DND-41 (cell line): ENCODE measurements at regions not wholly inside any gene's neighbourhood (a gene's known extent, or its start where the extent isn't known, plus 50 kb on each side); places are given as distances from the start of the nearest gene placed in this dataset.

ENCODE experiments used
- ATAC-seq: fragments of 200-7000 bp; cut with Tn5 transposase; 3 replicates; pipeline ENCODE4 v1.9.1; 2021; ENCODE audit warnings: low read depth; ENCODE audit not compliant: insufficient read depth
- DNase-seq: peaks from one replicate; pipeline ENCODE4 v3.0.0-alpha.2; 2020
- H2AFZ ChIP-seq: 2 replicates; pipeline ENCODE4 v1.6.0; 2012; ENCODE audit warnings: low read depth, low read length
- H3K27ac ChIP-seq: 2 replicates; pipeline ENCODE4 v1.5.1; 2012; ENCODE audit warnings: low read length, inconsistent platforms
- H3K27me3 ChIP-seq: fragments of 200-600 bp; sonication (generic); 2 replicates; pipeline ENCODE4 v1.6.0; 2012; ENCODE audit warnings: low read length, mild to moderate bottlenecking, inconsistent platforms; ENCODE audit not compliant: insufficient read depth, poor library complexity
- H3K36me3 ChIP-seq: 2 replicates; pipeline ENCODE4 v1.5.1; 2012; ENCODE audit warnings: low read length, inconsistent platforms; ENCODE audit not compliant: insufficient read depth
- H3K4me1 ChIP-seq: 2 replicates; pipeline ENCODE4 v1.5.1; 2012; ENCODE audit warnings: mild to moderate bottlenecking, low read length; ENCODE audit not compliant: insufficient read depth
- H3K4me2 ChIP-seq: 2 replicates; pipeline ENCODE4 v1.6.0; 2012; ENCODE audit warnings: mild to moderate bottlenecking, moderate library complexity, low read length, inconsistent platforms; ENCODE audit not compliant: insufficient read depth
- H3K4me3 ChIP-seq, 2 experiments: fragments of 200-600 bp in 1 of 2; shearing (Covaris generic) in 1 of 2; 2 replicates each; pipeline ENCODE4 v1.5.1; 2012 to 2016; ENCODE audit warnings: inconsistent platforms in 2 of 2, low read length in 2 of 2, mild to moderate bottlenecking in 2 of 2, low read depth in 1 of 2, moderate library complexity in 1 of 2
- H3K79me2 ChIP-seq: 2 replicates; pipeline ENCODE4 v1.6.0; 2012; ENCODE audit warnings: low read length, inconsistent platforms; ENCODE audit not compliant: insufficient read depth
- H3K9ac ChIP-seq: 2 replicates; pipeline ENCODE4 v1.6.0; 2012; ENCODE audit warnings: low read depth, mild to moderate bottlenecking, inconsistent platforms, low read length, moderate library complexity
- H3K9me3 ChIP-seq: 2 replicates; pipeline ENCODE4 v1.5.1; 2012; ENCODE audit warnings: low read length, moderate library complexity, mild to moderate bottlenecking, inconsistent platforms; ENCODE audit not compliant: insufficient read depth, severe bottlenecking
- H4K20me1 ChIP-seq: 2 replicates; pipeline ENCODE4 v1.6.0; 2012; ENCODE audit warnings: low read length; ENCODE audit not compliant: insufficient read depth
- EZH2 ChIP-seq: IDR thresholded peaks from 3 replicates; pipeline ENCODE4 v1.6.1; 2012; ENCODE audit warnings: borderline replicate concordance, low read depth, mild to moderate bottlenecking, moderate library complexity, low read length, inconsistent platforms; ENCODE audit not compliant: severe bottlenecking
- TF ChIP-seq, protein P1 (sequence below): IDR thresholded peaks from 2 replicates; pipeline ENCODE4 v1.5.1; 2012; ENCODE audit warnings: borderline replicate concordance, low read length, moderate library complexity, mild to moderate bottlenecking; ENCODE audit not compliant: poor library complexity, severe bottlenecking; ENCODE audit errors: extremely low read depth

DNA sequence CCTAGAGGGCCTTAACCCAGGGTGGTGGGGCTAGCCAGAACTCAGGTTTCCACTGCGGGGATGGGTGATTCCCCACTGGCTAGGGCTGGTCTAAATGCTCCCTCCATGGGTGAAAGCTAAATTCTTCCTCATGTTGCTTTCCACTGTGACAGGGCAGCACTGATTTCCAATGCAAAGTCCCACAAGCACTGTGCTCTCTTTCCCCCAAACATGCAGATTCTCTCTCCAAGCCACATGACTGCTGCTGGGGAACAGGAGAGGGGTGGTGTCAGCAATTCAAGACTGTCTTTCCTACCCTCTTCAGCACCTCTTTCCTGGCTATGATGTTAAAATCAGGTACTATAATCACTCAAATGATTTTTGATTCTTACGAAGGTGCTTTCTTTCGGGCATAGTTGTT lies 215.5 kb downstream of the RWDD3 start:
- H2AFZ ChIP-seq, result no peak overlapping the region

DNA sequence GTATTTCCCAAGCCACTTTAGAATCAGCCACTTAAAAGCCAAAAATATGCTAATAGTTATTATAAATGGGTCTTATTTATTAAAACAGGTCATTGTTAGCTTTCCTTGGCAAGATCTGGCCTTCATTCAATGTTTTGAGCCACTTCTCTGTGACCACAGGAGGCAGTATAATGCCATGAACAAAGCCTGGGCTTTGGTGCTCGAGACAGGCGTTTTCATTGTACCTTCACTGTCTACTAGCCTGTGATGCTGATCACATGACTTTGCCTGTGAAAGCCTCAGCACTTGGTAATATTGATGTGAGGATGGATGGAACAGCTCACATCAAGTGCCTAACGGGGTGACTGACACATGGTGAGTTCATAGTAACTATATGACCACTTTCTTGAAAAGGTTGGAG lies 217.0 kb downstream of the RWDD3 start:
- no peak overlapping the region for H2AFZ ChIP-seq
- no peaks in the 10 kb centered on the region for H3K4me1 ChIP-seq
- H3K79me2 ChIP-seq, result no peaks in the 10 kb centered on the region
- no peak for TF ChIP-seq EZH2
- TF ChIP-seq, protein P1, sequence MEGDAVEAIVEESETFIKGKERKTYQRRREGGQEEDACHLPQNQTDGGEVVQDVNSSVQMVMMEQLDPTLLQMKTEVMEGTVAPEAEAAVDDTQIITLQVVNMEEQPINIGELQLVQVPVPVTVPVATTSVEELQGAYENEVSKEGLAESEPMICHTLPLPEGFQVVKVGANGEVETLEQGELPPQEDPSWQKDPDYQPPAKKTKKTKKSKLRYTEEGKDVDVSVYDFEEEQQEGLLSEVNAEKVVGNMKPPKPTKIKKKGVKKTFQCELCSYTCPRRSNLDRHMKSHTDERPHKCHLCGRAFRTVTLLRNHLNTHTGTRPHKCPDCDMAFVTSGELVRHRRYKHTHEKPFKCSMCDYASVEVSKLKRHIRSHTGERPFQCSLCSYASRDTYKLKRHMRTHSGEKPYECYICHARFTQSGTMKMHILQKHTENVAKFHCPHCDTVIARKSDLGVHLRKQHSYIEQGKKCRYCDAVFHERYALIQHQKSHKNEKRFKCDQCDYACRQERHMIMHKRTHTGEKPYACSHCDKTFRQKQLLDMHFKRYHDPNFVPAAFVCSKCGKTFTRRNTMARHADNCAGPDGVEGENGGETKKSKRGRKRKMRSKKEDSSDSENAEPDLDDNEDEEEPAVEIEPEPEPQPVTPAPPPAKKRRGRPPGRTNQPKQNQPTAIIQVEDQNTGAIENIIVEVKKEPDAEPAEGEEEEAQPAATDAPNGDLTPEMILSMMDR, result peak; percentile 38
- H3K9me3 ChIP-seq, result no peaks in the 10 kb centered on the region
- DNase-seq (no peak), ATAC-seq (no peak)
- H3K4me3 ChIP-seq, result no peak overlapping the region
- H3K9ac ChIP-seq, result no peak overlapping the region
- no peaks in the 10 kb centered on the region for H3K27me3 ChIP-seq
- H3K36me3 ChIP-seq, result no peaks in the 10 kb centered on the region
- H3K27ac ChIP-seq, result no peak overlapping the region
- H4K20me1 ChIP-seq, result no peaks in the 10 kb centered on the region
- no peak overlapping the region for H3K4me2 ChIP-seq

More for the DNA sequence above, 215.5 kb downstream of the RWDD3 start:
- H3K9me3 ChIP-seq, result no peaks in the 10 kb centered on the region
- no peak overlapping the region for H3K27ac ChIP-seq
- no peaks in the 10 kb centered on the region for H4K20me1 ChIP-seq
- DNase-seq, result no peak
- no peaks in the 10 kb centered on the region for H3K36me3 ChIP-seq
- no peak overlapping the region for H3K4me2 ChIP-seq
- TF ChIP-seq EZH2, result no peak
- TF ChIP-seq, protein P1, result no peak
- H3K4me3 ChIP-seq, result no peak overlapping the region
- H3K27me3 ChIP-seq, result no peaks in the 10 kb centered on the region
- no peak for ATAC-seq
- H3K4me1 ChIP-seq, result 0 out of 2 replicates have a peak, but pooled peaks cover 4% of the 10 kb centered on the region
- no peaks in the 10 kb centered on the region for H3K79me2 ChIP-seq
- H3K9ac ChIP-seq, result no peak overlapping the region

DNA sequence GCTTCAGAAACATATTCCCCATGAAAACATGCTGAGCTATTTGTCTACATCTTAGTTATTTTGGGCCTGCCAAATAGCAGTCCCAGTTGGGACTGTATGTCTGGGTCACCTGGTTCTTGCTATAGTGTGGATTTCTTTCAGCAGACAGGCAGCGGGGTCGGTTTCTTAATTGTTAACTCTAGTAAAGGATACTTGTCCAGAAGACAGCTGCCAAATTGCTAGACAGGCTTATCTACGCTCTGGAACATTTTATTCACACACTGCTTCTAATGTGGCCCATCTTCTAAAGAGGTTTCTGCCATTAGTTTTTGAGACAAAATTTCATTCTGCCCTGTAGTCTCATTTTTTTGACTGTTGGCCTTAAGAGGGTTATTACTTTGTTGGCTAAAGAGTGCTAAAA lies 217.9 kb downstream of the RWDD3 start:
- no peak for ATAC-seq

More for the DNA sequence above, 217.9 kb downstream of the RWDD3 start:
- no peaks in the 10 kb centered on the region for H3K4me1 ChIP-seq
- H3K4me2 ChIP-seq, result no peak overlapping the region
- no peak overlapping the region for H3K9ac ChIP-seq
- no peak overlapping the region for H3K4me3 ChIP-seq
- H3K36me3 ChIP-seq, result no peaks in the 10 kb centered on the region
- no peaks in the 10 kb centered on the region for H3K27me3 ChIP-seq
- no peak for DNase-seq
- H3K79me2 ChIP-seq, result no peaks in the 10 kb centered on the region
- no peaks in the 10 kb centered on the region for H4K20me1 ChIP-seq
- H3K9me3 ChIP-seq, result no peaks in the 10 kb centered on the region
- H3K27ac ChIP-seq, result no peak overlapping the region
- no peak overlapping the region for H2AFZ ChIP-seq
- TF ChIP-seq EZH2, result no peak
- TF ChIP-seq, protein P1, result no peak
